NCI-H1092 (cell line): ENCODE measurements at regions not wholly inside any gene's neighbourhood (a gene's known extent, or its start where the extent isn't known, plus 50 kb on each side); places are given as distances from the start of the nearest gene placed in this dataset.

Experiments used
- DNase-seq: peaks from one replicate; lab custom pipeline; 2025; lab: John Stamatoyannopoulos, UW

DNA sequence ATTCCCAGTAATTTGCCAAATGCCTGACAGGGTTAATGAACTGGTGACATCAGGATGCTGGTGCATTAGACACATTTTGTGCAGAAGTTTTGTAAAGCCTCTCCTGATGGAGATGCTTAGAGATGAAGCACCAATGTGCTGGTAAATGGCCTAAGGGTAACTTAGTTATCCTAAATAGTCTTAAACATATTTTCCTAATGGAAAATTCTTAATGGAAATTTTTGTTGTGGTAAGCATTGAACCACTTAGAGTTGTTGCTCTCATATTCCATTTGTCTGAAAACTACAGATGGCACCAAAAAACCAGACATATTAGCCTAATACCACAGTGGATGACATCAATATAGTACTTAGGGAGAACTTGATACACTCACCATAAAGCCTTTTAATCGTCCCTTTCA is 154.5 kb upstream of the ANK2 start:
- DNase-seq: no peak

DNA sequence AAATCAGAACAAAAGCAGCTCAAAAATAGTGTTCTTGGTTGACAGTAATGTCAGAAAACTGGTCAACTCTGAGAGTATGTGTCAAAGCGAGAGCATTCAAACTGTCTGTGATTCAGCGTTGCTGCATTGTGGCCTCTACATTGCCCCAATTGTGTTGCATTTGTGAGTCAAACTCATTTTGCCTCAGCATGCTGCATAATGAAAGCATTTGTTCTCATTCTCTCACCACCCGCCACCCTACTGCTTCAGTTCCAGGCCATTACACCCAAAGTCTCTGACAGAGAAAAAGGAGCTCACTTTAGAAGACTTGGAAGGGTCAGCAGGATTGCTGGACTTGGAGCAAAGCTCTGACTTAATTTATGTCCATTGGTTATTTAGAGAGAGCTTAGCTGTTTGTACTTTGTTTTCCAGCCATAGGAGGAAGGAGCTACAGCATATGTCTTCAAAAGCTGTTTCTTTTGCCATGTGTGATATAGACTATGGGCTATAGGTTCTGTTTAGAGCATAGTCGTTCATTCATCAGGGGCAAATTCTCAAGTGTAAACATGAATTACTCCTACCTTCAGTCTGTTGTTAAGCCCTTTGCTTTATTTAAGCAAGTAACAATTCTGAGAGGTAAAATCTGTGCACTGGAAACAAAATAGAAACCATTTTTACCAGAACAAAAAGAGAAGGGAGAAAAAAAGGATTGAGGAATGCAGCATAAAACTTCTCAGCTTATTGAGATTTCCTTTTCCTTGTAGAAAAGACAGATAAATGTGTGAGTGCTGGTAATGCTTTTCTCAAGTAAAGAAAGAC is 153.4 kb upstream of the ANK2 start:
- no peak for DNase-seq

DNA sequence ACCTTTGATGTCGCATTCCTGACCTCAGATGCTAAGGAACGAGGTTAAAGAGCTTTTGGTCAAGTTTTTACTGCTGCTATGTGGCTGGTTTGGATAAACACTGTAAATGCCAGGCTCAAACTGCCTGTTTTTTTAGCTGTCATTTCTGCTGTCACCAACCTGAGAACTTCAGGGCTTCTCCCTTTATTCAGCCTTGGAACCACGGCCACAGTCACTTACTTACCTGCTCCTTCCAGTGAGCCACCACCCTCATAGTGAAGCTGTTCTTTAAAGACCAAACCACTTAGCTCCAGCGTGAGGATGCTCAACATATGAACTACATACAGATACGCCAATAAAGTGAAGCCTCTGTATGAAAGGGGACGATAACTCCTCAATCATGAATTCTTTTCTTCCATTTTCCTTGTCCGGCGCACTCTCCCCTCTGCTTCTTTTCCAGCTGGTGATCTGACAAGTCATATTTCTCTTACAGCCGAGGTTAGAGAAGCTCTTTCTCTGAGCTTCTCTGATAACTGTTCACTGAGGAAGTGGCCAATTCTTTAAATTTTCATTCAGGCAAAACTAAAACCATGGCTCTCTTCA is 152.8 kb upstream of the ANK2 start:
- DNase-seq: no peak

DNA sequence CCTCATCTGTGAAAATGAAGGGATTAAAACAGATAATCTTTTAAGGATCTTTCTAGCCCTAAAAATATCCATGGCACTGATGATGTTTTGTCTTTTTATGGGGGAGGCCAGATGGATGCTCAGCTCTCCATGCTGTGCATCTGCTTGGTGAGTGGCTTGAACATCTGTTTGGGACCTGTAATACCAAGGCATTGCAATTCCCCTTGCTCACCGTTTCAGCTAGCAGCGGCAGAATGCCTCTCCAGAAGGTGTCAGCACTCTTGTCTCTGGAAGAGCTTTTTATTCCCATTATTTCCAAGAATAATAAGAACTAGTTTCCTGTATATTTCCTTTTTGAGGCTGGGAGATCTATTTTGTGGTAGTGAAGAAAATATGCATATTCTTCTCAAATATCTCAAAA is 151.9 kb upstream of the ANK2 start:
- DNase-seq: no peak

DNA sequence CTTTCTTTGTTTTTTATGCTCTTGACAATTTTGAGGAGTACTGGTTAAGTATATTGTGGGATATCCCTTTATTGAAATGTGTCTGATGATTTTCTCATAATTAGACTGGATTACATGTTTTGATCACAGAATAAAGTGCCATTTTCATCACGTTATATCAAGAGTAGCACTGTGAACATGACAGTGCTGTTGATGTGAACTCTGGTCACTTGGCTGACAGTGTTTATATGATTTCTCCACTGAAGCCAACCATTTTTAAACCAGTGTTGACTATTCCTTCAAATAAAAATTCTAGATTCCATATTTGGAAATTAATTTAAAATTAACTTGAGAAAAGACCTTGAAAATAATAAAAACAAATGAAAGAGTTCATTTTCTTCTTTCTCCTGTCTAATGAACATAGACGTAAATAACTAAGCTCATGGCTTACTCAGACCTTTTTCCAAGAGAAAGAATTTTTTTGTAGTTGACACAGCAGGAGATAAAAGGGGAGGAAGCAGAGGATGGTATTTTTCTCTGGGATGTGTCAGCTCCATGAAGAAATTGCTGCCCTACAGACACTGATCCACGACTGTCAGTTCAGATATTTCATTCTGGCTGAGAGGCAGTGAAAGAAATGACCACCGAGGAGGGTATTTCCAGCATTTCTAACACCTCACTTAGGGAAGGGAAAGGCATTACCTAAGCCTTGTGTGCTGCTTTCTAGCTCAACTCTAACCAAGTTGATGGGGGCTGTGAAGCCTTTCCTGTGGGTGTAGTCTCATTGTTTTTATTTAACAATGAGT is 150.9 kb upstream of the ANK2 start:
- no peak for DNase-seq

DNA sequence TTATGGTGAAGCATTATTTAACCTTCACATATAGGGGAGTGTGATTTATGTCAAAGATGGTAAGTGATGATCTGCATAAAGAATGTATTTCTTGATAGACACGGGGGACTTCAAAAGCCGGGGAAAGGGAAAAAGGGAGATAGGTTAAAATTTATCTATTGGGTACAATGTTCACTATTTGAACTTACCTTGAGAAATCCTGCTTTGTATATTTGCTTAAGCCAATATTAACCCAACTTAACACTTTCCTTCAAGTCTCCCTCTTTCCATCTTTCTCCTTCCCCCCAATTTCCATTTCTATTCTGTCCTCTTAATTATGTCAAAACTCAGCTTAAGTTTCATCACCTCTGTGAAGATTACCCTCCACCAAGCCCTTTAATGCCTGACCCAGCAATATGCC is 149.0 kb upstream of the ANK2 start:
- no peak for DNase-seq

DNA sequence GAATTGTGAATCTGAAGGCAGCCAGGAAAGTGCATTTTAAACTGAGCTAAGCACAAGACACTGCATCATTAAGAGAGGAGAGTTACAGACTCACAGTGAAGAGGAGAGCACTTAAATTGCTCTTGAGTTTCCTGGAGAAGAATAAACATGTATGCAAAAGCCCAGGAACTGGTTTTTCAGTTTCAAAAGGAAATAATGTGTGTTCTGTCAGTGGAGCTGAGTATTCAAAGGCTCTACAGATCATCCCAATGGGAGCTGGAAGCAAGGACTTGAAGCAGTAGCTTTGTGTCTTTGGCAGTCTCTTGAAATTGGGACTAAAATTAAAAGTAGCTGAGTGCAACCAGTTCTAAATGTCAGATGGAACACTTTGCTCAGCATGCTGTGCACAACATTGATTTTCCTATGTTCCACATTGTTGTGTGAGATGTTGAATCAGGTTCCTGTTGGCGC is 147.5 kb upstream of the ANK2 start:
- DNase-seq: no peak

DNA sequence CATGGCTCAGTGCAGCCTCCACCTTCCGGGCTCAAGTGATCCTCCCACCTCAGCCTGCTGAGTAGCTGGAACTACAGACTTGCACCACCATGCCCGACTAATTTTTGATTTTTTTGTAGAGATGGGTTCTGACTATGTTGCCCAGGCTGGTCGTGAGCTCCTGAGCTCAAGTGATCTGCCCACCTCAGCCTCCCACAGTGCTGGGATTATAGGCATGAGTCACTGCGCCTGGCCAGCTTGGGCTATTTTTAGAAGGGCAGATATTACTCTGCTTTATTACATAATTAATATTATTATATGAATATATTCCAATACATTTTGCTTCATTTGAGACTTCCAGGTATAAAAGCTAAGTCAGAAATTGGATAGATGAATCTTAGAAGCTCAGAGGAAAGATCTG is 143.7 kb upstream of the ANK2 start:
- no peak for DNase-seq

DNA sequence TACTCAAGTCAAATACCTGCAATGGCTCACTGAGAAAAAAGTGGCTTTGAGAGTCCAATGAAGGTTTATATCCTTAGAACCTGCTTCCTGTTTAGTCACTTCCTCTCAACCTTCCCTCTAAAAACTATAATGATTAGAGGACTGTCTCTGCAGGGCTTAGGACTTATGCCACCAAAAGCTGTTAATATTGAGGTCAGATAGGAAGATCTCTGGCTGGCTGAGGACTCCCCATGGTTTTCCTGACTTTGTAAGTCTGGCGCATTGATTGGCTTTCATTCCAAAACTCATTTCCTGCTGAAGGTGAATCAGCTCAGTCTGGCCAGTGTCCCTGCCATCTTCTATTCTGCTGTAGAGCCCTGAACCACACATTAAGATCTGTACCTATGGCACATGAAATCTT is 140.9 kb upstream of the ANK2 start:
- DNase-seq: no peak

DNA sequence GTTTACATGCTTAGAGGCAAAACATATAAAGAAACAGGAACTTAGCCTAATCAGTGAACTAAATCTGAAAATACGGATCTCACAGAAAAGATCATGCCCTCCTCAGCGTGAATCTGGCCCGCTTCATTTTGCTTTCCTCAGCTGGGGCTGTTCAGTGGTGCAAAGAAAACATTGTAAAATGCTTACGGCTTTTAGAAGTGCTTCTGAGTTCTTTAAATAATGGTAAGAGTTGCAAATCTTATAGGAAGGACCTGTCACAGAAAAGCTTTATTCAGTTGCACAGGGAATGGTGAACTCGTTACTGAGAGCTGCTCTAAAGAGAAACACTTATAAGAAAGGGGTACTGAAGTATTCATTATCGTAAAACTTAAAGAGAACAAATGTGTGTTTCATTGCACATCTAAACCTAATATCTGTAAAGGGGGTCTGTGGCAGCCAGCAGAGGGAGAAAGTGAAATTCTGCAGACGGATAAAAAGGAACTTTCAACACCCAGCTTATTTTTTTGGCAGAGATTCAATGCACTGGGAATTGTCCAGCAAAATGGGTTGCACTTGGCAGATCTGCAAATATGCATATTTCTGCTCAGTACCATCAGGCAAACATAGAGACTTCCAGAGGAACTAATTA is 139.2 kb upstream of the ANK2 start:
- DNase-seq: peak; percentile 5

DNA sequence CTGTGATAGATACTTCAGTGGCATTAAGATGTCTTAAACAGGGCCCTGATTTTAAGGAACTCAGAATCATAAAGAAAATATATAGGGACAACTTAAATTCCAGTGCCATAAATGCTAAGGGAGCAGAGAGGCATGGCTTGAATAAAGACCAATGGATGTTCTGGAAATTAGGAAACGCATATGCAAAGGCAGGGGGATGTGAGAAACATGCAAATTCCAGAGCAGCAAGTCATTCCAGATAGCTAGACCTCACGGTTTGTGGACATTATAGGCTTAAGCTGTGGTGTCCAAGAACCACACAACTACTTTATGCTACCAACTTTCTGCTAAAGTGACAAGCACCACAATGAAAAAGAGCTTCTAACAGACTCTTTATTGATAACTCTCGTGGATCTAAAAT is 132.6 kb upstream of the ANK2 start:
- no peak for DNase-seq

DNA sequence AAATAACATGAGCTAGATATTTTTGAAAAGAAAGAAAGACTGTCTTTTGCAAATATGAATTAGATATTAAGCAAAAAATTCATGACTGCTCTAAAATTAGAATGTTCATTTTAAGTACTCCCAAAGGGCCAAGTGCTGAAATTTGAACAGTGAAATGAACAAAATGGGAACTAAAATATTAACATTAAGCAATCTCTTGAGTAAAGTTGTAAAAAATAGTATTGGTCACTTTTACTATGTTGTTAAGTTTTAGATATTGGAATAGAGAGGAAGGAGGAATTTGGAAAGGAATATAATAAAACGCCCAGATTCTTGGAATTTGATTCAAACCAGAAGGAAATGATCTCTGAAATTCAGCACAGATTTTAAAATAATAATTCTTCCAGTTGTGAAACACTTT is 125.9 kb upstream of the ANK2 start:
- DNase-seq: no peak

DNA sequence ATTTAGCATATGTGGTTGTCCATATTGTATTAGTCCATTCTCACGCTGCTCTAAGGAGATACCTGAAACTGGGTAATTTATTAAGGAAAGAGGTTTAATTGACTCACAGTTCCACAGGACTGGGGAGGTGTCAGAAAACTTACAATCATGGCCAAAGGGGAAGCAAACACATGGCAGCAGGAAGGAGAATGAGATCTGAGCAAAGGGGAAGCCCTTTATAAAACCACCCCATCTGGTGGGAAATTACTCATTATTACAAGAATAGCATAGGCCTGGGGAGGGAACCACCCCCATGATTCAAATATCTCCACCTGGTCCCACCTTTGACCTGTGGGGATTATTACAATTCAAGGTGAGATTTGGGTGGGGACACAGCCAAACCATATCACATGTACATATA is 122.6 kb upstream of the ANK2 start:
- no peak for DNase-seq

DNA sequence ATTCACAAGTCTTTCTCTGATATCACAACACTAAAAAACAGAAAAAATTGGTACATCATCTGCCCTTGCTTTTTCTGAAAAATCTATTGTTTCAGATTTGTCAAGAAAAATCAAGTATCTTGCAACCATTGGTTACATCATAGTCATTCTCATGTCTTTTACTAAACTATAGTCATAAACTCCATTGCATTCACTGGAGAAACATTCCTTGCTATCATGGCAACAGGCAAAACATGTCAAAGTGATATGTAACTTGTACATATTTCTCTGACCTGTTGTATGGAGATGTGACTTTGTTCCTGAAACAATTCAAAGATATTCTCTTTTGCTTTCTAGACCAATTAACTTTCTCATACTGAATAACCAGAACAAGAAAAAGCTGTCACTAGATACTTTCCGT is 121.9 kb upstream of the ANK2 start:
- DNase-seq: no peak

DNA sequence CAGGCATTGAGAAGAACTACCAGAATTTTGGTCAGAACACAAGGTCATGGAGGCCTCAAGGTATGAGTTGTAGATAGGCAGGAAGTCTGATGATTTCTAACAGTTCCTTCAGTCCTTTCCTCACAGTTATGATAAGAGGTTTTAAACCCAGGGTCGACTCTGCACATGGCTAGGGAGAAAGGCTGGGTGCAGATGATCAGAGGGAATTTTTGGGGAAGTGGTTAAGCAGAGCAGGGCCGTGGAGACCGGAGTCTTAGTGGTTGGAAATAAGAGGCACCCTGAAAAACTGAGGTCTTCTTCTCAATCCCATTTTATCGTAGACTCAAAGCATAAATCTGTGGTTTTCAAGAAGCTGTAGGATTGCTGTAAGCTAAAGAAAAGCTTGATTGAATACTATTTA is 118.5 kb upstream of the ANK2 start:
- no peak for DNase-seq

DNA sequence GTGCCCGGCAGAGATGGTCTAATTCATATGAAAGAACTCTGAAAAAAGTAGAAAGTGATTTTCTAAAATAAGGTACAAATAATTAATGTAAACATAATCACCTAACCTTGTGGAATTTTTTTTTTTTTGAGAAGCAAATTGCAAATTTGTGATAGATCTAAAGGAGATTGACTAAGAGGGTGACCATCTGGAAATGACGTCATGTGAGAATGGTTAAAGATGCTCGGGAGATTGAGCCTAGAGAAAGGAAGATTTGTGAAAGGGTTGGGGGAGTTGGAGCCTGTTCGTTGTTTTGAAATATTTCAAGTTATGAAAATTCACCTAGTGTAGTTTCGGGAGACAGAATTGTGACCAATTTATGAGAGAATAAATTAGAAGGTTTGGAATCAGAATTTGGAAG is 115.7 kb upstream of the ANK2 start:
- no peak for DNase-seq

DNA sequence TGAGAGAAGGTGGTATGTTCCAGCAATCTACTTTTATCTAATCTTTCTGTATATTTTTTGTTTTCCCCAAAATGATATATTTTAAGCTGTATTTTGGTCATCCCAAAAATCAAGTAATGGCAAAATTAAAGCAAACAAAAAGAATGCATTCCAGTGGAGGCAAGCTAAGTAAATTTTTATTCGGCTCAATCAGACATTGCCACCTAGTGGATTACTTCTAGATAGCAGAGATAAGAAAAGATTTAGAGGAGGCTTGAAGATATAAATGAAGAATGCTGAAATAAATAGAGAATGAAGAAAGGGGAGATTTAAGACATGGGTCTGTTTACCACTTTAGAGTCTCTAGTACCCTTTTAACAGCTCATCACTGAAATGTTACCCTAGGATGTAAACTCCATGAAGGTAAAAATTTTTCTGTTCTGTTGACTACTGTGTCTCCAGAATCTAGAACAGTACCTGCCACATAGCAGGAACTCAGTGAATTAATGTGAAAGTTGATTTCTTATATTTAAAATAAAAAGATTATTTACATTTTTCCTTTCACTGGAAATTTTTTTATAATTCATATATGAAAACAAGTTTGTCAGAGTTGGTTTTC is 110.9 kb upstream of the ANK2 start:
- peak; percentile 10 for DNase-seq

DNA sequence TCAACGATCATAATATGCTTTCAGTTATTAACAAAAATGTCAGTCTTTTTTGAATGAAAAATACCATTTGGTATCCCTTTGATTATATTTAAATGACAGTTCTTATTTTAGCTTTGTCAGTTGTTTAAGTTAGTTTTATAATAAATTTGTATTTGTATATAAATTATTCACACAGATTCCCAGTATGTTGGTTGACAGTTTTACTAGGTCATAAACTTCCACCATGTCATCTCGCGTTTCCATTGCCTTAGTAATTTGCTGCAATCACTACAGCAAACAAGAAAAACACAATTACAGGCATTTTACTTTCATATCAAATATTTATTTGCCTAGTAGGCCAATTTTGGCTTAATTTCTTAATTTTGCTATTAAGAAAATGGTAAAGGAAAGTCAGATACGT is 109.6 kb upstream of the ANK2 start:
- DNase-seq: no peak

DNA sequence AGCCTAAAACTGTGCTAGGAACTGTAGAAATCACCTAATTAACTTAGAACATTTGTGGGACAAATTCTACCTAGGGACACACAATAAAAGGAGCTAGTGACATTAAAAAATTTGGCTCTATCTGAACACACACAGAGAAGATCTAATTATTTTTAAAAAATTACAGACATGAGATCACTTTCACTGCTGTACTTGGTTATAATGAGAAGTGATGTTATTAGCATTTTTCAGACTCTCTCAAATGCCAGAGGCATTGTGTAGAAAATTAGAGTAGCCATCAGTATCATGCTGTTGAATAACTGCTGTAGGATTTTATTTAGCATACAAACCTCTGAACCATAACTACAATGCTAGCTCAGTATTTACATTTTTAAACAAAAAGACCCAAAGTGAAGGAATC is 109.1 kb upstream of the ANK2 start:
- DNase-seq: no peak

DNA sequence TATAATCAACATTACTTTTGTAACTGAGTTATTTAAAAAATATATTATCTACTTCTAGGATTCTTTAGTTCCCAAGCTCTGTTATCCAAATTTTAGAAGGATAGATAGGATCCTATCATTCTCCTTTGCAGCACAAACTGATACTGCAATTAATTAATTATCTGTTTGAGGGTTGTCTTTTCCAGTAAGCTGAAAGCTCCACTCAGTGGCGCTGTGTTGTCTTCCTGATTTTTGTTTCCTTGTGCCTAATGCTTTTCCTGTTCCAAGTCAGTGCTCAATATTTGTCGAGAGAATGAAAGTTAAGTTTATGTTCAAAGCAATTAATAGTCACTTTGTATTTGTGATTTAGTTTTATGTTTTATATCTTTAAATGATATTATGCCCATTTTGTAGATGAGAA is 107.4 kb upstream of the ANK2 start:
- no peak for DNase-seq

DNA sequence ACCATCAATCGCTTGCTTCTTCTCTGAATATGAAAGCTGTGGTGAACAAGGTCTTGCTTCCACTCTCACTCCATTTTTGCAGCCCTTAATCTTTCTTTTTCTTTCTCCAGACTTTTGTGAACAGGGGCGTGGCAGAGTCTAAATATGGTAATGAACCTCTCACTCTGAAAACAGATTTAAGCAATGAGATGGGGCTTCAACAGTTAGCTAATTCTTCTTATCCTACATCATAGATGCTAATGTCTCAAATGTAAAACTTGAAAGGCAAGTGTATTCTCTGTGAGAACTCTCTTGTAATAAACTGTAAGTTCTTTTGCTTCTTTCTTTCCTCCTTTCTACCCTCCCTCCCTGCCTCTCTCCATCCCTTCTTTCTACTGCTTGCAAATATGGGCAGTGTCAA is 106.5 kb upstream of the ANK2 start:
- no peak for DNase-seq

DNA sequence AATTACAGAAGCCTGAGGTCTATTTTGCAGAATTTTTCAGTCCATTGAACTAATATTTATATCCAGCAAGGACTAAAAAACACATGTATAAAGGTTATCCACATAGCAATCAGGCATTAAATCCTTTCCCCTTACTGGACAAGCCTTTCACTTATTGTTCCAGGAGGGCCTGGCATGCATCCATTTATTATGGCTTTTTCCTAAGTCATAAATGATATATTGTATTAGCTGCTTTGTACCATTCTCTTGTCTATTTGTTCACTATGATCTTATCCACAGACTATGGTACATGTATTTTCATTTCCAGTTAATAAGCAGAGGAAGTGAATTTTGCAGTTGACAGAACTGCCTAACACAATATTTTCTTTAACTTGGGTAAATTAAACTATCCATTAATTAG is 105.4 kb upstream of the ANK2 start:
- DNase-seq: no peak
